Mesenchymal stem cell (in vitro differentiated cells and primary cell): ENCODE measurements at regions not wholly inside any gene's neighbourhood (a gene's known extent, or its start where the extent isn't known, plus 50 kb on each side); places are given as distances from the start of the nearest gene placed in this dataset.

ENCODE experiments used
- DNase-seq: peaks from one replicate; pipeline ENCODE4 v3.0.0-alpha.2; 2013
- H2AFZ ChIP-seq: one replicate; pipeline ENCODE4 v1.6.1; 2013; ENCODE audit warnings: low read depth, mild to moderate bottlenecking, control low read depth, inconsistent platforms, low read length, moderate library complexity
- H2AK5ac ChIP-seq: 2 replicates; pipeline ENCODE4 v1.6.1; 2013; ENCODE audit warnings: low read length, moderate library complexity, mild to moderate bottlenecking, inconsistent platforms; ENCODE audit not compliant: severe bottlenecking
- H2BK120ac ChIP-seq: one replicate; pipeline ENCODE4 v1.6.1; 2013; ENCODE audit warnings: low read depth, mild to moderate bottlenecking, inconsistent platforms, low read length, moderate library complexity
- H2BK12ac ChIP-seq, 2 experiments: one replicate each; pipeline ENCODE4 v1.6.1; 2013; ENCODE audit warnings: inconsistent platforms in 2 of 2, low read length in 2 of 2, mild to moderate bottlenecking in 2 of 2, moderate library complexity in 2 of 2, control low read depth in 1 of 2
- H2BK15ac ChIP-seq: one replicate; pipeline ENCODE4 v1.6.1; 2013; ENCODE audit warnings: mild to moderate bottlenecking, low read depth, inconsistent platforms; ENCODE audit not compliant: poor library complexity, severe bottlenecking
- H2BK5ac ChIP-seq: 2 replicates; pipeline ENCODE4 v1.6.1; 2013; ENCODE audit warnings: low read depth, mild to moderate bottlenecking, low read length, control low read depth, inconsistent platforms; ENCODE audit not compliant: poor library complexity, severe bottlenecking
- H3K14ac ChIP-seq, 2 experiments: one replicate each; pipeline ENCODE4 v1.6.1; 2013; ENCODE audit warnings: inconsistent platforms in 2 of 2, low read length in 2 of 2, control low read depth in 1 of 2, mild to moderate bottlenecking in 1 of 2, moderate library complexity in 1 of 2
- H3K18ac ChIP-seq, 2 experiments: one replicate each; pipeline ENCODE4 v1.6.1; 2013; ENCODE audit warnings: inconsistent platforms in 2 of 2, low read length in 2 of 2, control low read depth in 1 of 2, low read depth in 1 of 2, mild to moderate bottlenecking in 1 of 2
- H3K23ac ChIP-seq, 2 experiments: one replicate each; pipeline ENCODE4 v1.6.1; 2013; ENCODE audit warnings: inconsistent platforms in 2 of 2, low read length in 2 of 2, mild to moderate bottlenecking in 2 of 2, moderate library complexity in 2 of 2, control low read depth in 1 of 2
- H3K27ac ChIP-seq: 2 replicates; pipeline ENCODE4 v1.5.1; 2013; ENCODE audit warnings: mild to moderate bottlenecking, moderate library complexity, low read length, control low read depth, inconsistent platforms; ENCODE audit not compliant: poor library complexity, severe bottlenecking
- H3K27me3 ChIP-seq, 2 experiments: 2 replicates each; pipeline versions ENCODE4 v1.6.1 to v1.7.0; 2013; ENCODE audit warnings: low read length in 2 of 2, mild to moderate bottlenecking in 2 of 2, moderate library complexity in 2 of 2, control low read depth in 1 of 2, inconsistent platforms in 1 of 2; ENCODE audit not compliant: control insufficient read depth in 1 of 2, insufficient read depth in 1 of 2
- H3K36me3 ChIP-seq, 2 experiments: 2 replicates each; pipeline versions ENCODE4 v1.6.1 to v1.7.0; 2013; ENCODE audit warnings: low read length in 2 of 2, control low read depth in 1 of 2, inconsistent platforms in 1 of 2, low read depth in 1 of 2, mild to moderate bottlenecking in 1 of 2; ENCODE audit not compliant: insufficient read depth in 2 of 2, control insufficient read depth in 1 of 2
- H3K4ac ChIP-seq, 2 experiments: one replicate each; pipeline ENCODE4 v1.6.1; 2013; ENCODE audit warnings: inconsistent platforms in 2 of 2, low read length in 2 of 2, mild to moderate bottlenecking in 2 of 2, moderate library complexity in 2 of 2, control low read depth in 1 of 2, low read depth in 1 of 2
- H3K4me1 ChIP-seq: 2 replicates; pipeline ENCODE4 v1.6.1; 2013; ENCODE audit warnings: low read depth, low read length, control low read depth; ENCODE audit not compliant: control insufficient read depth, insufficient read depth
- H3K4me2 ChIP-seq: 2 replicates; pipeline ENCODE4 v1.6.1; 2013; ENCODE audit warnings: low read length, mild to moderate bottlenecking, inconsistent platforms; ENCODE audit not compliant: poor library complexity, severe bottlenecking
- H3K4me3 ChIP-seq, 2 experiments: 2 replicates each; pipeline versions ENCODE4 v1.5.1 to v1.7.0; 2013; ENCODE audit warnings: low read length in 2 of 2, mild to moderate bottlenecking in 2 of 2, control low read depth in 1 of 2, low read depth in 1 of 2; ENCODE audit not compliant: insufficient read depth in 1 of 2
- H3K79me1 ChIP-seq: replicated peaks from 2 replicates; pipeline ENCODE4 v1.6.1; 2013; ENCODE audit warnings: mild to moderate bottlenecking, control low read depth, low read length, inconsistent platforms; ENCODE audit not compliant: poor library complexity, severe bottlenecking
- H3K9ac ChIP-seq: 2 replicates; pipeline ENCODE4 v1.7.0; 2013; ENCODE audit warnings: mild to moderate bottlenecking, low read length, moderate library complexity
- H3K9me3 ChIP-seq: 2 replicates; pipeline ENCODE4 v1.7.0; 2013; ENCODE audit warnings: mild to moderate bottlenecking, low read length; ENCODE audit not compliant: control insufficient read depth
- H4K8ac ChIP-seq: one replicate; pipeline ENCODE4 v1.6.1; 2013; ENCODE audit warnings: inconsistent platforms, mild to moderate bottlenecking, low read length, moderate library complexity
- H4K91ac ChIP-seq: one replicate; pipeline ENCODE4 v1.6.1; 2013; ENCODE audit warnings: mild to moderate bottlenecking, low read length, inconsistent platforms
- WGBS: methylation state at CpG from one replicate; pipeline ENCODE4 v1.1.7; 2013; ENCODE audit warnings: mixed read lengths; 5-methylcytosine and 5-hydroxymethylcytosine counted together

GRCh38 chr2:173419506-173419905, 64.8 kb downstream of the CDCA7 start:
- no peaks in the 10 kb centered on the region for H3K9me3 ChIP-seq
- H4K91ac ChIP-seq, result no peak overlapping the region
- H3K4me1 ChIP-seq, result peaks cover 3% of the 10 kb centered on the region
- no peak overlapping the region for H2BK12ac ChIP-seq
- no peak overlapping the region for H3K4me3 ChIP-seq
- no peak overlapping the region for H3K4ac ChIP-seq
- H2BK5ac ChIP-seq, result no peak overlapping the region
- 93% methylated on average over 1 of the region's 4 CpGs for WGBS
- H3K79me1 ChIP-seq, result no peaks in the 10 kb centered on the region
- no peak overlapping the region for H4K8ac ChIP-seq
- DNase-seq, result no peak
- no peak overlapping the region for H3K9ac ChIP-seq
- no peak overlapping the region for H2BK15ac ChIP-seq
- no peak overlapping the region for H3K27ac ChIP-seq
- no peak overlapping the region for H2AFZ ChIP-seq
- no peak overlapping the region for H2AK5ac ChIP-seq
- no peak overlapping the region for H3K14ac ChIP-seq
- H3K36me3 ChIP-seq, result no peaks in the 10 kb centered on the region
- peaks cover 0 to 16% of the 10 kb centered on the region in 2 experiments for H3K27me3 ChIP-seq
- H2BK120ac ChIP-seq, result no peak overlapping the region
- no peak overlapping the region for H3K4me2 ChIP-seq
- no peak overlapping the region for H3K23ac ChIP-seq
- H3K18ac ChIP-seq, result no peak overlapping the region

GRCh38 chr2:173424886-173425285, 70.2 kb downstream of the CDCA7 start:
- Histone ChIP-seq H3K9ac (no peak overlapping the region), H3K27me3 (peaks cover 0 to 20% of the 10 kb centered on the region in 2 experiments), H3K4me2 (no peak overlapping the region), H3K4me1 (peaks cover 4% of the 10 kb centered on the region), H2BK15ac (no peak overlapping the region), H3K23ac (no peak overlapping the region), H2BK120ac (no peak overlapping the region), H3K79me1 (no peaks in the 10 kb centered on the region), H3K18ac (no peak overlapping the region), H2BK12ac (no peak overlapping the region), H4K8ac (no peak overlapping the region), H3K36me3 (no peaks in the 10 kb centered on the region), H3K4ac (no peak overlapping the region), H3K4me3 (no peak overlapping the region), H4K91ac (no peak overlapping the region), H2AFZ (no peak overlapping the region), H3K27ac (no peak overlapping the region), H2BK5ac (no peak overlapping the region), H3K14ac (no peak overlapping the region), H3K9me3 (peaks cover 2% of the 10 kb centered on the region), H2AK5ac (no peak overlapping the region)
- DNase-seq, result no peak
- WGBS, result 81% methylated on average over 2 of the region's 2 CpGs

- no peak overlapping the region for H2AFZ ChIP-seq
- no peak overlapping the region for H3K9ac ChIP-seq
- H2AK5ac ChIP-seq, result no peak overlapping the region
- H3K9me3 ChIP-seq, result peaks cover 2% of the 10 kb centered on the region
- peaks cover 0 to 15% of the 10 kb centered on the region in 2 experiments for H3K27me3 ChIP-seq
- H3K36me3 ChIP-seq, result no peaks in the 10 kb centered on the region
- no peak overlapping the region for H3K4me3 ChIP-seq
- H3K14ac ChIP-seq, result no peak overlapping the region
- no peak overlapping the region for H3K18ac ChIP-seq
- H4K8ac ChIP-seq, result no peak overlapping the region
- H3K4me2 ChIP-seq, result no peak overlapping the region
- no peak overlapping the region for H2BK12ac ChIP-seq
- H3K4ac ChIP-seq, result no peak overlapping the region
- H2BK15ac ChIP-seq, result no peak overlapping the region
- H2BK5ac ChIP-seq, result no peak overlapping the region
- H3K79me1 ChIP-seq, result no peaks in the 10 kb centered on the region
- 69% methylated on average over 6 of the region's 6 CpGs for WGBS
- H3K23ac ChIP-seq, result no peak overlapping the region
- H2BK120ac ChIP-seq, result no peak overlapping the region
- no peak for DNase-seq
- H4K91ac ChIP-seq, result no peak overlapping the region
- peaks cover 9% of the 10 kb centered on the region for H3K4me1 ChIP-seq
- no peak overlapping the region for H3K27ac ChIP-seq
Observed at GRCh38 chr2:173427887-173428668, 73.4 kb downstream of the CDCA7 start.

GRCh38 chr2:173431191-173431590, 76.5 kb downstream of the CDCA7 start:
- H2BK15ac ChIP-seq, result no peak overlapping the region
- H3K14ac ChIP-seq, result no peak overlapping the region
- H3K4me2 ChIP-seq, result no peak overlapping the region
- no peak for DNase-seq
- H3K4ac ChIP-seq, result no peak overlapping the region
- H2BK5ac ChIP-seq, result no peak overlapping the region
- no peak overlapping the region for H3K18ac ChIP-seq
- no peak overlapping the region for H3K23ac ChIP-seq
- no peak overlapping the region for H2AFZ ChIP-seq
- no peaks in the 10 kb centered on the region for H3K36me3 ChIP-seq
- 66% methylated on average over 5 of the region's 5 CpGs for WGBS
- H3K9me3 ChIP-seq, result peaks cover 2% of the 10 kb centered on the region
- peaks cover 0 to 10% of the 10 kb centered on the region in 2 experiments for H3K27me3 ChIP-seq
- H3K4me3 ChIP-seq, result no peak overlapping the region
- no peak overlapping the region for H4K8ac ChIP-seq
- peaks cover 13% of the 10 kb centered on the region for H3K4me1 ChIP-seq
- H2BK120ac ChIP-seq, result no peak overlapping the region
- no peak overlapping the region for H2AK5ac ChIP-seq
- no peaks in the 10 kb centered on the region for H3K79me1 ChIP-seq
- H4K91ac ChIP-seq, result no peak overlapping the region
- no peak overlapping the region for H2BK12ac ChIP-seq
- H3K27ac ChIP-seq, result no peak overlapping the region
- no peak overlapping the region for H3K9ac ChIP-seq
